ENCODE measurements at regions not wholly inside any gene's neighbourhood (a gene's known extent, or its start where the extent isn't known, plus 50 kb on each side); places are given as distances from the start of the nearest gene placed in this dataset.
"Not testable (repeated sequence)": the region's sequence is repeated elsewhere in the genome, so short reads cannot be mapped to it uniquely, and the experiment has no call there.

GRCh38 chr14:104304451-104305351, 166.3 kb downstream of the KIF26A start:
- DNase-seq (ENCODE audit: low read depth), result no peak

DNA sequence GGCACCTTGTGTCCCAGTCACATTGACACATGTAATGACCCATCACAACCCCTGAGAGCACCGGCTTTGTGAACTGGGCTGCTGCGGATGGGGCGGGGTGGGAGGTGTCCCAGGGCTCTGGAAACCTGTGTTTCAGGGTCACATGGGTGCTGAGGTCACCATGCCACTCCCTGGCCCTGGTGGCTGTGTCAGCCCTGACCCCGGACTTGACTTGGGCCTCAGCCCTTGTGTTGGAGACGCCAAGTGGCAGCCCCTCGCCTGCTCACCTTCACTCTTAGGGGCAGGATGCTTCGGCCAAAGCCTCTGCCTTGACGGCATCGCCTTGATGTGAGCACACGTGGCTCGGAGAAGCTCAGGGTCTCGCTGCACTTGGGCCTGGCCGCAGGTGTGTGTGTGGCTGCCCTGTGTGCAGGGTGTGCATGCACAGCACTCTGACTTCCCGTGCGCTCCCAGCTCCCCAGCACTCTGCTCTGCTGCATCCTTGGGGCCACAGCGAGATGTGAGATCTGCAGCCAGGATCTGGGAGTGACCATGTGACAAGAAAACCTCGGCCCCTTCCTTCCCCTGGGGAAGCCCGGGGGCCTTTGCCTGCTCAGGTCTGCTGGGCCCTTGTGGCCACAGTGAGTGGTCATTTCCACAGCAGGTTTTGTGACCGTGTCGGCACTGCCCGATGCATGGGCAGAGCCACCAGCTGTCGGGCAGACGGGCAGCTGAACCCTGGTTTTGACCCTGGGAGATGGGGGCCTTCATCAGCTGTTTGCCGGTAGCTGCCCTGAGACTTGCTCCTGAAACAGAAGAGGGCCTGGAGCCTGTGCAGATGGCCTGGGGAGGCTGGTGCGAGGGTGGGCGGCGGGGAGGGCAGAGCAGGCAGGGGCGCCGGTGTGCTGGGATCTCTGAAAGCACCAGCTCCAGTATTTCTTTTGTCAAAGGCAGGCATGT, 167.4 kb downstream of the KIF26A start:
- DNase-seq (ENCODE audit: low read depth), result no peak

DNA sequence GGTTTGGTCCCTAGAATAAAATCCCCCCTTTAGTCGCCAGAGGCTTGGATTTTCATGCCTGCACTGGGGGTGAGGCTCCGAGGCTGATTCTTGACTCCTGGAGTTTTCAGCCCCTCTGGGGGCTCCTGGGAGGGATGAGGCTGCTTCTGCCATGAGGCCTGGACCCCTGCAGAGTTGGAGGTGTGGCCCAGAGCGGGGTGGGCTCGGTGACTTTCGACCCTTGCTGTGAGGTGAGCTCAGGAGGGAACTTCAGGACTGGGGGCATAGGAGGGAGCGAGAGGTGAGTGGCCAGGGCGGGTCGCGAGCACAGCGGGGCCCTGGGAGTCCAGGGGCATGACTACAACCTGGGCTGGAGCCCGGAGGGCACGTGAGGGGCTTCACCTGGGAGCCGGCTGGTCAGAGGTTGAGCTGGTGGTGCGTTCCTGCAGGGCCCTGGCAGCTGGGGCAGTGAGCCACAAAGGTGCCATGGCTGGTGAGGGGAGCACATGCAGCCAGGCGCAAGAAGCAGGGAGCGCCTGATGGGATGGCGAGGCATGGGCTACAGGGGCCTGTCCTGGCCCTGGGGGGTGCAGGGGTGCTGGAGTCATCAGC, 168.2 kb downstream of the KIF26A start:
- no peak for DNase-seq (ENCODE audit: low read depth)

- no peak for DNase-seq (ENCODE audit: low read depth)
These were observed 168.8 kb downstream of the KIF26A start for GRCh38 chr14:104307246-104307626.

DNA sequence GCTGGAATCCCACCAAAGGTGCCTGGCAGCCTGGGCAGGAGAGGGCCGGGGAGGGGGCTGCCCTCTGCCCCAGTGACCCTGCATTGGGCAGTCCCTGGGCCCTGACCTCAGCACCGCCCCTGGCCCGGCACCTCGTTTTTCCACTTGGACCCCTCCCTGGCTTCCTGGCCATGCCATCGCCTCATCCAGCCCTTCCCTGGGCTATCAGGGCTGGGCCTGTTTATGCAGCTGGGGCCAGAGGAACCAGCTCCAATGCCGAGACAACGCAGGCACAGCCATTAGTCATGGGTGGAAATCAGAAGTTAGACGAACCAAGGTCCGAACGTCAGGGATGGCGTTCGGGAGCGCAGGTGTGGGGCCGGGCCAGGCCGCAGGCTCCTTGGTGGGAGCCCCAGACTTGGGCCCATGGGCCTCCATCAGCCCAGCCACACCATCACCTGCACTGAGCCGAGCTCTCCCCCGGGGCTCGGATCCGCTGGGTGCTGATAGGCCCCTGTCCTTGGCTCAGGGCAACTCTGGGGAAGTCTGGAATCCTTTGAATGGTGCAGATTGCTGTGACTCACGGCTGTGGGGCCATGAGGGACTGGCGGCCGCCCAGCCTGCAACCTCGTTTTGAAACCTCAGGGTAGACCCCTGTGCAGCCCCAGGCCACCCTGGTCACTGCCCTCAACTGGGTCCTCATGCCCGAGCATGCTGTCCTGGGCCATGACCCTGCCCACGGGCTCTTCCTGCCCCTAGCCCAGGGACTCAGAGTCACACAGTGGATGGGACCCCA, 169.4 kb downstream of the KIF26A start:
- DNase-seq (ENCODE audit: low read depth), result no peak

DNA sequence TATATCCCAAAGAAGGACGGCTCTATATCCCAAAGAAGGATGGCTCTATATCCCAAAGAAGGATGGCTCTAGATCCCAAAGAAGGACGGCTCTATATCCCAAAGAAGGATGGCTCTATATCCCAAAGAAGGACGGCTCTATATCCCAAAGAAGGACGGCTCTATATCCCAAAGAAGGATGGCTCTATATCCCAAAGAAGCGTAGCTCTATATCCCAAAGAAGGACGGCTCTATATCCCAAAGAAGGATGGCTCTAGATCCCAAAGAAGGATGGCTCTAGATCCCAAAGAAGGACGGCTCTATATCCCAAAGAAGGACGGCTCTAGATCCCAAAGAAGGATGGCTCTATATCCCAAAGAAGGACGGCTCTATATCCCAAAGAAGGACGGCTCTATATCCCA, 170.1 kb downstream of the KIF26A start:
- not testable (repeated sequence) for DNase-seq (ENCODE audit: low read depth)

- DNase-seq (ENCODE audit: low read depth), result no peak
These were observed 171.4 kb downstream of the KIF26A start for GRCh38 chr14:104309657-104310369.

GRCh38 chr14:104311358-104311757, 173.0 kb downstream of the KIF26A start:
- no peak for DNase-seq (ENCODE audit: low read depth)

DNA sequence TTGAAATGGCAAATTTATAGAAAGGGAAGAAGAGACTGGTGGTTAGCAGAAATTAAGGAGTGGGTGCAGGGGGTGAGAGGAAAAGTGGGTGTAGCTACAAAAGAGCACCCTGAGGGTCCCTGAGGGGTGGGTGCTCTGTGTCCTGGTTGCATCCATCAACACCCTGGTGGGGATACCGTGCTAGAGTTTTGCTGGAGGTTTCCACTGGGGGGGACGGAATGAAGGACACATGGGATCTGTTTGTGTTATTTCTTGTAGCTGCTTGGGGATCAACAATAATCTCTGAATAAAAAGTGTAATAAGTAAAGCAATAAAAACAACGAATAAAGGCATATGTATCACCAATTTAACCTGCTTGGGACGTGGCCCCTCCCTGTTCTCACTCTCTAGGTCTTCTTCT, 175.3 kb downstream of the KIF26A start:
- DNase-seq (ENCODE audit: low read depth), result no peak

GRCh38 chr14:104314251-104314941, 176.0 kb downstream of the KIF26A start:
- DNase-seq (ENCODE audit: low read depth), result no peak

DNA sequence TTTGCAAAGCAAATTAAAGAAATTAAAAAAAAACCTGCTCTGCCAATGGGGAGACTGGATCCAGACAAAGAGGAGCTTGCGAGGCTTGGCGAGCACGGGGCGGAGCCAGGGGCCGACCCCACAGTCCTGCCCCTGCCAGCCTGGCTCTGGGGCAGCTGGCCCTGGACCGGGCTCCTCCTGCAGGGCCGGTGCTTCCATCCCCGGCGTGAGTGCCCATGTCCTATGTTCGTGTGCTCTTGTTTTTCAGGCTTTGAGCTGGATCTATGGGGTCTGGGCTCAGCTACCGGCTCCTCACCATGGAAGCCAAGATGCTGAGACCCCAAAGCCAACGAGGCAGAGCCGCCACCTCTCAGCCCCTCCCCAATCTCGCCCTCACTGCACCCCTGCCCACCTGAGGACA, 176.8 kb downstream of the KIF26A start:
- DNase-seq (ENCODE audit: low read depth), result no peak

GRCh38 chr14:104315625-104316024, 177.2 kb downstream of the KIF26A start:
- no peak for DNase-seq (ENCODE audit: low read depth)

DNA sequence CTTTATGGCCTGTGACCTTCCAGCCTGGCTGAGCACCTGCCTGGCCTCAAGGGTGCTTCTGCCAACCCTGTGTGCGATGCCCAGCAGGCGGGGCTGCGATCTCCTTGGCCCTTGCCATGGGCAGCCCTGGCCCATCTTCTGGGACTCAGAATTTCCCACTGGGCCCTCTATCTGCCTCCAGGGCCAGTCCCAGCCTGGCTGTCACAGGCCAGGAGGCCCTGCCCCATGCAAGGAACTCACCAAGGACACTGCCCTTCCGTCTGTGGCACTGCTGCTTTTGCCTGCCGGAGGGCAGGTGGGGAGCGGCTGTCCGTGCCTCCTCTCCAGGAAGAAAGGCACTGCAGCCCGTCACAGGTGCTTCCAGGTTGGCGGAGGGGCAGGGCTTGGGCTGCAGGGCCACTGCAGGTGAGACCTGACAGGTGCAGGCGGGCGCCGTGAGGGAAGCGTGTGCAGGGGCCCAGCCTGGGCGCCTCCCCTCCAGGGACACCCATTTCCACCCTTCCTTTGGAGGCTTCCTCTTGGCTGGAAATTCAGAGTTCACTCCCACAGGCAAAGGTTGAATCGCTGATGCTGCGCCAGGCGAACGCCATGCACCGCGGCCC, 177.8 kb downstream of the KIF26A start:
- no peak for DNase-seq (ENCODE audit: low read depth)

DNA sequence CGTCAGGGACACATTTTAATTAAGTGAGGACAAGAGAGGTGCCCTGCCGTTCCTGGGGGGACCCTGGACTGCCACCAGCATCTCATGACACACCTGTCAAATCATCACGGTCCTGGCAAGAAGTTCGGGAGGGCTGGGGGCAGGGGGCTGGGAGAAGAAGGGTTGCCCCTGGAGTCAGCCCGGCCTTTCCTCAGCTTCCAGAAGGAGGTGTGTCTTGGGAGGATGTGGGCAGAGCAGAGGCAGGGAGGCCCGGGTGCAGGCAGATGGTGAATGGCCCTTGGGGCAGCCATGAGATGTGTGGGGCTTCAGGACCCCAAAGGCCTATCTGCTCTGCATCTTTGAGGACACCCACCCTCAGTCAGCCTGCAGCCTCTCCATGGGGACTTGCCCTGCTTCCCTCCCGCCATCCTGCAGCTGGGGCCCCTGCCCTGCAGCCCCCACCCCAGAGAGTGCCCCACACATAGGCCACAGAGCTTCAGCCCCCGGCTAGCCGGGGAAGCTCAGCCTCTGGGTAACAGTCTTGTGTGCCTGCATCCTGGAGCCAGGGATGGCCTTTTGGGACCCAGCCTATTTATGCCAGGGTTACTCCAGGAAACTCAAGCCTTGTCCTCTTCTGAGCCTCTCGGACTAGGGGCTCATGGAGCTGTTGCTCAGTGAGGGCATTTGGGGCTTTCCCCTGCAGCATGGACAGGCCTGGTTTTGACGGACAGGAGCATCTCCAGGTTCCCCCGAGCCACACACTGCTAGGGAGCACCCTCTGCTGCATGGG, 178.5 kb downstream of the KIF26A start:
- DNase-seq (ENCODE audit: low read depth), result no peak

GRCh38 chr14:104317492-104317805, 179.1 kb downstream of the KIF26A start:
- DNase-seq (ENCODE audit: low read depth), result no peak

GRCh38 chr14:104317975-104318557, 179.7 kb downstream of the KIF26A start:
- DNase-seq (ENCODE audit: low read depth), result no peak

DNA sequence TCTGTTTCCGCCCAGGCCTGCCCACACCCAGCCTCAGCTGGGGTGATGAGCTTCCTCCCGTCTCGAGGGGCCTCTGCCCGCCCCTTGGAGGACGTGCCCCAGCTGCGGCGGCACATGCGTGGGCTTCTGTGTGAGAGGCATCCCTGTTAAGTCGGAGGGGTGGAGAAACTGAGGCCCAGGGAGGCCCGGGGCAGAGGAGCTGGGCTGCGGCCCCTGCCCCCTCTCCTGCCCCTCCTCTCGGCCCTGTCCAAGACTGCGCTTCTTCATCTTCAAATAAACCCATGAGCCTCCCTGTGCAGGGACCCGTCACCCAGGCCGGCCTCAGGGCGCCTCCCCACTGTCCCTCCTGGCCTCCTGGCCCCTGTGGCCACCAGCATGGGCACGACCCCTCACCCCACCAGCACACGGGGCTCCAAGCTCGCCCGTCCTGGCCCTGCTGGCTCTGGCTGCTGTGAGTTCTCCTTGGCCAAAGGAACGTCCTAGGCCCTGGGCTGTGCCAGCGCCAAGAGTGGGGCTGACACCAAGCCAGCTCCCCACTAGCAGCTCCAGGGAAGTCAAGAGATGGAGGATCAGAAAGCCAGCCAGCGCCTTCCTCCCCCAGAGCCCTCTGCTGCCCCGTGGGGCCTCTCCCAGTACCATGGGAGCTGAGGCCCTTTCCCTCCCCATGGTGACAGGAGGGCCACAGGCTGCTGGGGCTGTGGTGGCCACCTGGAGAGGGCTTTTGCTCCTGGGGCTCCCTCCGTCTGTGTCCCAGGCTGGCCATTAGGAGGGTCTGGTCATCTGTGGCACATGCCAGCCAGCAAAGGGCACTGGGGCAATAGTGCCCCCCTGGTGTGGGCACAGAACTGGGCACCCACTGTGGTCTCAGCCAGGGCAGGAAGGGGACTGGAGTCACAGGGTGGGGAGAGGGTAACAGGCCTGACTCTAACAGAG, 180.4 kb downstream of the KIF26A start:
- DNase-seq (ENCODE audit: low read depth), result no peak
